NCI-H2227 (cell line): ENCODE measurements at regions not wholly inside any gene's neighbourhood (a gene's known extent, or its start where the extent isn't known, plus 50 kb on each side); places are given as distances from the start of the nearest gene placed in this dataset.

Experiments
- DNase-seq: peaks from one replicate; lab custom pipeline; 2025; ENCODE audit not compliant: unreplicated experiment; lab: John Stamatoyannopoulos, UW

GRCh38 chr1:81452693-81453366 lies 347.9 kb upstream of the ADGRL2 start:
- no peak for DNase-seq

- DNase-seq, result no peak
Measured at GRCh38 chr1:81449786-81450185, 350.9 kb upstream of the ADGRL2 start.

DNA sequence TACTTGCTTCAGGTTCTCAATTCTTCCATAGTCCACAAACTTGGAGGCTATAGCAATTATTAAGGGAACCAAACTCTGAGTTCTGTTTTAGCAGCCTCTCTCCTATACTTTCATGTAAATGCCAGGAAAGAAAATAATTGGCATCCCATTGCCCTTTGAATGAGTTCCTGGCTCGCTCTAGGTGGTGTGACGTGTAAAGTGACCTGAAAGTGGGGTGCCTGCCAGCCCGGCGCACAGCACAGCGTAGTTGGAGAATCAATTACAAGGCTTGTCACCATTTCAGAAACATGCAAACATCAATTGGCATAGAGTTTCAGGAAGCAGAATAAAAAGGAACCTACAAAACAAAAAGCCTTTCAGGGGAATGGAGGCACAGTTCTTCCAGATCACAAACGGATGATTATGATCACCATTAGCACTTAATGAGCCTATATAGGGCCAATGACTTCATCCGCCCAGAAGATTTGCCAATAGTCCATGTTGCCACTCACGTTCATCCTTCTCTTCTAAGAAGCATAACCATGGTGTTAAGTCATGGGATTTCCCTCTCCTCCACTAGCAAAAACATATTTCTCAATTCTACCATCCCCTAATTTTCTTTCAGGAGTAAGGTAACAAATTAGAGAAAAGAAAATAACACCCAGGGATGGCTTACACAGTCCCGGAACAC lies 354.6 kb upstream of the ADGRL2 start:
- DNase-seq, result no peak

- DNase-seq, result no peak
Measured at GRCh38 chr1:81443288-81443687, 357.4 kb upstream of the ADGRL2 start.

DNA sequence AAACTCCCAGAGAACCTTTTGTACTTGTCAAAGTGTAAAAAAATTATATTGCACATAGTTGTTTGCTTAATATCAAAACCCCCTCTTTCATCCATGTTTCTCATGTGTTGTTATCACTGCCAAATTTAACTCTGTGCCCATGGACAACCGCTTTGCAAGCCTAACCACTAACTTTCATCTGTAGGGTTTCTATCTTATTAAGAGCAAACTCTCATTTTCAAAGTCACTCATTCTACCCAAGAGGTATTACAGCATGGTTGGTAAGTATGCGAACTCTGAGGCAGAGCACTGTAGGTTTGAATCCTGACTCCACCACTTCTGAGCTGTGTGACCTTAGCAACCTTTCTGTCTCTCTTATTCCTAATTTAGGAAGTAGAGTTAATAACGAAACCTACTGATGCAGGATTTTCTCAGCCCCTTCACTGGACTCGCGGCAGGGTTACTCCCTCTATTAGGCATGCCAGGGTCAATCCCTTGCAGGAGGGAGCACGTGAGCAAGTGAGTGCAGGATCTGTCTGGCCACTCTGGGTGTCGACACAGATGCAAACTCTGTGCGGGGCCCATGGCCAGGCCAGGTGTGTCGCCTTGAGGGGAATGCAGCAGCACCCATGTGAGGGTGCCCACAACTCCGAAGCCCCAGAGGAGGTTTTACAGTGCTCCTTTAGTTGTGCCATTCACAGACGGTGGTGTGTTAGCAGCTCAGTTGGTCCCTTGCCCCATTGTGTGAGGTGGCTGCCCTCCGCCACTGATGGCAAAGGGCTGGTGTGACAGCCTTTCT lies 361.5 kb upstream of the ADGRL2 start:
- DNase-seq, result no peak

GRCh38 chr1:81437649-81438048 lies 363.1 kb upstream of the ADGRL2 start:
- no peak for DNase-seq

DNA sequence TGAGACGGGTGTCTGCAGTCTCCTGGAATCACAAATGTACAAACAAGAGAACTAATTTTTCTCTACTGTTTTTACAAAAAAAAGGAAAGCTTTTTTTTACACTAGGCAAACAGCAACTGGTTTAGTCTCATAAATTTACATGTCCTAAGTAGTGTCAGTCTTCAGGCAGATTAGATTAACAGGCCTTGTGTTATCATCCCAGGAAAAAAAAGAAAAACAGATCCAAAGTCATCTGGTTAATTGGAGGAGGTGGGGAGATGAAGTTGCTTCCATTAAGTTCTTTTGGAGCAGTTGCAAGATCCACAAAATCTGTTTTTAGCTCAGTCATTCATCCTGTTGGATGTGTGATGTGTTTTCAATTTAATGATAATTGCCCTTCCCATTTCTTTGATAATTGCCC lies 363.5 kb upstream of the ADGRL2 start:
- DNase-seq, result no peak

GRCh38 chr1:81435175-81435574 lies 365.6 kb upstream of the ADGRL2 start:
- DNase-seq, result no peak

- DNase-seq, result no peak
Measured at GRCh38 chr1:81433676-81434075, 367.1 kb upstream of the ADGRL2 start.

- no peak for DNase-seq
Measured at GRCh38 chr1:81432654-81433109, 368.1 kb upstream of the ADGRL2 start.

GRCh38 chr1:81432059-81432458 lies 368.7 kb upstream of the ADGRL2 start:
- DNase-seq, result no peak

DNA sequence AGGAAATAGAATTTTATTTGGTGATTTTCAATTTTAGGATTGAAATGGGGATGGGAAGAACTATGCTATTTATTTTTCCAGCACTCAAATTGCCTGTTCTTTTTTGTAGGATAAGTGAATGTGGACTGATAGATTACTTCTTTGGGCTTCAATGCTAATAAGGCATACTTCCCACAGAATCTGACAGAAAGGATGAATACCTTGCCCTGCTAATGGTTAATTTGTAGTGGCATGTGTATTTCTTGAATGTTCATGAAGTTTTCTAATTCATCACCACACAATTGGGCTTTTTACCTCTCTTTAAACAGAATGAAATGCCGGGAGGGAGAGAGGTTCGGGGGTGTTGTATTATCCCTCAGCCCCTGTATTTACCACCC lies 369.1 kb upstream of the ADGRL2 start:
- no peak for DNase-seq

DNA sequence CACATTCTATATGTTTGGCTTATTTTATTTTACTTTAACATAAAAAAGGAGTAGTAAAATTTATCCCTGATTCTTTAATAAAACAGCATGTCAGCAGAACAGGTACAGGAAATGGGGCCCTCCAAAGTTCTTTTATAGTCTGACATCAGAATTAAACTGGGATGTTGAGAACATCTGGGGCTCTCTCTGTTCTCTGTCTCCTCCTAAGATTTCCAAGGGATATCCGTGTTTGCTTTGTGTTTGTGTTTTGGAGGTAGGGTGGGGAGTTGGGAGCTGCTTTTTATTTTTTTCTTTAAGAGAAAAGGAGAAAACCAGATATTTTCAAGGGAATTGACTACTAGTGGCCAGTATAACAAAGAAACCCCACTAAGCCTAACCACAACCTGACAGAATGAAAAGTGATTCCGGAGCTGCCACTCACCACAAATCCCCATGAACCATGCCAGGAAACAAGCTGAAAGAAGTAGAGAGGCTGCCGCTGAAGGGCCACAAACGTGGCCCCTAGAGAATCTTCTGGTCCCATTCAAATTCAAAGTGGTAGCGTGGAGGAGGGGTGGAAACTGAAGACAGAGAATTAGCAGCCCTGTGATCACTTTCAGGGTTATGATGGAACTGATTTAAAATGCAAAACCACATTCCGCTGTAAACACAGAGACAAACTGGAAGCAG lies 369.6 kb upstream of the ADGRL2 start:
- no peak for DNase-seq

DNA sequence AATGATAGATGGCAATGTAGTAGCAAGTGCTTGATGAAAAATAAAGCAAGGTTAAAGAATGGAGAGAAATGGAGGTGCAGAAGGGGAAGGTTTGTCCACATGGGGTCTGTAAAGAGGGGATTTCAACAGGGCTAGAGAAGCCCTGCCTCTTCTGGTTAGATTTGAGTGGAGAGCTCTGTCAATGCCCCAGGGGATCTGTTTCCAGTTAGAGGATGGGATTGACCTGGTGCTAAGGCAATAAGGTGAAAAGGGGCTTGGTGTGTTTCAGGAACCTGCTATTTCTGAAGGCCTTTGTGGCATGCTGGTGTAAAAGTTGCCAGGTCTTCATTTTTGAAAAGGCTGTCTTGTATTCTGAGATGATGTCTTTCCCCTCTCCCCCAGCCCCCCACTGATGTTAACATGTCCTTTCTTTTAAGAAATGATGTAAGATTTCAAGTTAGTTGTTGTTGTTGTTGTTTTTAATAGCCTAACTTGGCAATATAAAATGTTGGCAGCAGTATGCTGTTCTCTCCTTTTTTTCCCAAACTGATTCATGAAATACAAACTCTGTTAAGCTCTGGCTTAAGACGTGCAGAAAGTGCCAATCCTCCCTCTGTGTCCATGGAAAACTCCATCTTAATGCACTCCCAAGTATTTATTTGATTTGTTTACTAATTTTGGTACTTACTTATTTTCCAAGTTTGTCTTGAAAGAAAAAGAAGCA lies 370.3 kb upstream of the ADGRL2 start:
- DNase-seq, result no peak

DNA sequence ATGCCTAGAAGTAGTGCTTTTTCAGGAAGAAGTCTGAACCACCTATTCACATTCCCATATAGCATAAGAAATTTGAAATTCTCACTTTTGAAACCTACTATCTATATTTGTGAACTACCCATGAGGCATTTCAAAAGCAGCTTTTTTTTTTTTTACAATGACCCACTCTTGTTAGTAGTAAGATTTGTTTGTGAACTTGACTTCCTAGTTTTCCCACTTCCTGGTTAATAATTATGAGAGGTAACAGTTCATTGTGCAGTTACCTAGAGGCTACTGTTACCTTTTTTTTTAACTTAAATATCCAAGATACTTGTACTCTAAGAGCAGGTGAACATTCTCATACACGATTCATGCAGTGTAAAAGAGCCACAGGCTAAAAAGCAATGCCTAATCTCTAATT lies 371.7 kb upstream of the ADGRL2 start:
- DNase-seq, result no peak

DNA sequence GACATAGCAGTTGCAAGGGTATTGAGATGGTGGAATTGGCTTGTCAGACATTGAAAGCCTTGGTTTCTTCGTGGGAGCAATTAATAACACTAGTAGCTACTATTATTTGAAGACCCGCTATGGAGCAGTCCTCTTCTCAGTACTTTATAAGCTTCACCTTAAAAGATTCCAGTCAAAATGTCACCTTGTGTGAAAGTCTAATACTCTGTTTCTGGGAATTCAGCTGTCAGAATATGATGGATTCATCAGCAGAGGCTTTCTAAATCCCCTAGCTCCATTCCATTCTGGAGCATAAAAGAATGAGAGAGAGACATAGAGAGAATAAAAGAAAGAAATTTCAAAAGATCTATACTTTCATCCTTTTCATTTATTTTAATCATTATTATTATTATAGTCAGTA lies 375.9 kb upstream of the ADGRL2 start:
- DNase-seq, result no peak

- DNase-seq, result peak; percentile 9
Measured at GRCh38 chr1:81424061-81424460, 376.7 kb upstream of the ADGRL2 start.

DNA sequence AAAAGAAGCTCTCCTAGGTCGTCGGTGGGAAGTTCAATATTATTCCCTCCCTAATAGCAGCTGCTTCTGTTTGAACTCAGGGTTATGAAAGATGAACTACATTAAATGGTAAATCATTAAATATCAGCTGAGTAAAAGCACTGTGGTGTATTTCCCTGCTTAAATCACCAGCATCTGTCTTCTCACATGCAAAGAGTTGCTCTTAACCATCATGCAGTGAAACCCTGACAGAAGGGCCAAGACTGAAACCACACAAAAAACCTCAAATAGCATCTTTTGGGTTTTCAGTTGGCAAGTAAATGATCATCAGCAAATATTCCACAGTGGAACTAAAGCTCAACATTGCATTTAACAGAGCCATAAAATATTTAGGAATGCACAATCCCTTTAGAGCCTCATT lies 380.0 kb upstream of the ADGRL2 start:
- DNase-seq, result no peak

GRCh38 chr1:81414488-81415015 lies 386.2 kb upstream of the ADGRL2 start:
- DNase-seq, result no peak

DNA sequence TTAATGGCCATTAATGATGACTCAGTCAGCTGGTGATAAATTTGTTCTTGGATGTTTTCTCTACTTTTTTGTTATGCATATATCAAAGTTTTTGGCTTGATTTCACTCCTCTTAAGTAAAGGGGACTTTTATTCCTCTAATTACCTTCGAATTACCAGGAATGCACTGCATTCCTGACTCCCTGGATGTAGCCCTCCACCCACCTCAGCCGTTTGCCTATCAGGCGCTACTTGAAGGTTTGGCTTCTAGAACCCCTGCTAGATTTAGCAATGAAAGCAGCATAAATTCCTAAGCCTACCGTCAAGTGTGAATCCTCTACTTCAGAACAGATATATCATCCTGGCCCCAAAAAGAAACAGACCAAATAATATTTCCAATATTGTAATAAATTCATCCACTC lies 387.8 kb upstream of the ADGRL2 start:
- no peak for DNase-seq

GRCh38 chr1:81410941-81411340 lies 389.8 kb upstream of the ADGRL2 start:
- DNase-seq, result no peak
